Suprapubic skin (tissue), 4 donors: ENCODE measurements at regions not wholly inside any gene's neighbourhood (a gene's known extent, or its start where the extent isn't known, plus 50 kb on each side); places are given as distances from the start of the nearest gene placed in this dataset.

Experiments used
- DNase-seq, 2 donors: peaks; one replicate each; pipeline ENCODE4 v3.0.0-alpha.2; 2019; ENCODE audit warnings: low spot score in 2 of 2
- H3K27ac ChIP-seq: fragments of 200-600 bp; sonication (generic); one replicate; pipeline ENCODE4 v1.5.1; 2019
- H3K27me3 ChIP-seq: fragments of 200-600 bp; sonication (generic); one replicate; pipeline ENCODE4 v1.5.1; 2019
- H3K36me3 ChIP-seq: fragments of 200-600 bp; sonication (generic); one replicate; pipeline ENCODE4 v1.5.1; 2019
- H3K4me1 ChIP-seq: fragments of 200-600 bp; sonication (generic); one replicate; pipeline ENCODE4 v1.5.1; 2019
- H3K4me3 ChIP-seq: fragments of 200-600 bp; sonication (generic); one replicate; pipeline ENCODE4 v1.5.1; 2019; ENCODE audit warnings: mild to moderate bottlenecking
- H3K9me3 ChIP-seq: fragments of 200-600 bp; sonication (generic); one replicate; pipeline ENCODE4 v1.5.1; 2019
- CTCF ChIP-seq, 2 donors: fragments of 200-600 bp in 1 of 2; fragments of 450-650 bp in 1 of 2; sonication (generic) in 1 of 2; IDR thresholded peaks; one replicate each; pipeline ENCODE4 v1.5.1; 2016 to 2019; ENCODE audit warnings: antibody characterized with exemption in 2 of 2, mild to moderate bottlenecking in 1 of 2, moderate library complexity in 1 of 2
- EP300 ChIP-seq: sonication (generic); formaldehyde crosslinking; IDR thresholded peaks from one replicate; pipeline ENCODE4 v1.6.1; 2017; ENCODE audit warnings: antibody characterized with exemption
- POLR2A ChIP-seq, 2 donors: fragments of 450-650 bp; IDR thresholded peaks; one replicate each; pipeline ENCODE4 v1.6.1; 2017; ENCODE audit warnings: antibody characterized with exemption in 2 of 2, mild to moderate bottlenecking in 2 of 2, moderate library complexity in 2 of 2
- POLR2AphosphoS5 ChIP-seq, 3 donors: sonication (generic); formaldehyde crosslinking; IDR thresholded peaks; one replicate each; pipeline ENCODE4 v1.6.1; 2017; ENCODE audit warnings: antibody characterized with exemption in 3 of 3
- WGBS: methylation state at CpG from one replicate; pipeline ENCODE4 v1.1.5; 2018; 5-methylcytosine and 5-hydroxymethylcytosine counted together

DNA sequence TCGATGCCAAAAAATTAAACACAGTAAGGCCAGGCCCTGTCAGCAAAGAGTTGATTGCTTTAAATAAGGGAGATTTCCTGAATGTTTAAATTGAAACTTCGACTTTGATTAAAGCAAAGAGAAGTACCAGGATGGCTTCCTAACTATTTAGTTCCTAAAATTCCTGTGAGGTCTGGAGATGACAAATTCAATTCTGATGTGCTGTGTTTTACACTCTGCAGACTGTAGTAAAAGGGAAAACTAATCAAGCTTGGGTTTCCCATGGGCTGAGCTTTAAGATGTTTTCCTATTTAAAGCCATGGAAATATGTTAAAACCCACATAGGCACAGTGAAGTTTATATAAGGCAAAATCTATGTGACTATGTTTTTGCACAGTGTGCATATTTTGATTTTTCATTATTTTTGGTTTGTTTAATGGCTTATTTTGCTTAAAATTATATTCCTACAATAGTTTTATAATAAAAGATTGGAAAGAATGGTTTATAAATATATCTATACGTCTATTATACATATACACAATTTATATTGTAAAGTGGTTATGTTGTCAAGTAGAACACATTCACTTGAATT is 198.5 kb upstream of the EYA4 start:
- TF ChIP-seq CTCF (IDR thresholded peaks at IDR 0.05) (no peak), EP300 (no peak), POLR2A (IDR thresholded peaks at IDR 0.05) (no peak), POLR2AphosphoS5 (IDR thresholded peaks at IDR 0.05) (no peak)
- H3K27ac ChIP-seq, result no peak overlapping the region
- no peaks in the 10 kb centered on the region for H3K27me3 ChIP-seq
- 79% methylated on average over 3 of the region's 3 CpGs for WGBS
- H3K9me3 ChIP-seq, result no peaks in the 10 kb centered on the region
- H3K4me1 ChIP-seq, result no peaks in the 10 kb centered on the region
- no peaks in the 10 kb centered on the region for H3K36me3 ChIP-seq
- H3K4me3 ChIP-seq, result no peak overlapping the region
- DNase-seq, result no peak

DNA sequence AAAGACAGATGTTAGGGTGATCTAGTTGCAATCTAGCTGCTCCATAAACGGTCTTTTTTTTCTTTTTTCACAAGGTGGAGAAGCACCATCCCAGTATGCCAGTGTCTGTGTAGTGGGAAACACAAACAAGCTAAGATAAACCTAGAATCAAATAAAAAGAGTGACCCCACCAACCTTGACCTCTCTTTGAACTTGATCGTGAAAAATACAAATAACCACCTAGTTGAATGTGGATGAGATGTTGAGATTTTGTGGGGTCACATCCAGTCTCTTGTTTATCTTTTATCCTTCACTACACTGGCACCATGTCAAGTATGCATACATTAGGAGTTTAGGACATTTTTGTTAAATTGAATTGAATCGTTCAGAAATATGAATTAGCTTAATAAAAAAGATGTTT is 194.6 kb upstream of the EYA4 start:
- no peaks in the 10 kb centered on the region for H3K9me3 ChIP-seq
- no peak overlapping the region for H3K4me3 ChIP-seq
- no peaks in the 10 kb centered on the region for H3K36me3 ChIP-seq
- no peak for DNase-seq
- 54% methylated on average over 3 of the region's 3 CpGs for WGBS
- H3K4me1 ChIP-seq, result no peaks in the 10 kb centered on the region
- TF ChIP-seq CTCF (IDR thresholded peaks at IDR 0.05) (no peak), POLR2A (IDR thresholded peaks at IDR 0.05) (no peak), POLR2AphosphoS5 (IDR thresholded peaks at IDR 0.05) (no peak), EP300 (no peak)
- no peak overlapping the region for H3K27ac ChIP-seq
- no peaks in the 10 kb centered on the region for H3K27me3 ChIP-seq

DNA sequence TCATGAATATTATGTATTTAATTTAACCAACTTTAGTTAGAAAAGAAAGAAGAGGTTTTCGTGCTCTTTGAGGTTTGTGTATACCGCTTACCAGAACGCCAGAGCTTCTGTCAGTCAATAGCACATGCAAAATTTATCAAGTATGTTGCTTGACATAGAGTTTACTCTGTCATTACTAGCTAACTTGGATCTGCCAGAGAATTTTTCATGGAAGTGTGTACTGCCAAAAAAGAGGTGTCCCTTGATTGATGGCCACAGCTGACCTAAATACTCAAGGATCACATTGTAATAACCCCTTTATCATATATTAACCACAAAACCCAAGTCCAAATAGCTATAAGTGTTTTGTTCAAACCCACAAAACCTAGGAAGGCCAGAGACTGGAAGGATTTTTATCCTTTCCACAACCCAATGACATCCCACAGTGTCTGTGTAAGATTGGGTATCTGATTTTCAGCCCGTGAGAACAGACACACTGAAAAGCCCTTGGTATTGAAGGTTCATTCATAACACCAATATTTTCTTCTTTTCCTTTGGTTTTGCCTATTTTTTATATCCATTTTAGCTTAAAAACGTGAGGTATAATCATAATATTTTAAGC is 194.0 kb upstream of the EYA4 start:
- Histone ChIP-seq H3K4me1 (no peaks in the 10 kb centered on the region), H3K36me3 (no peaks in the 10 kb centered on the region), H3K27me3 (no peaks in the 10 kb centered on the region), H3K9me3 (no peaks in the 10 kb centered on the region), H3K27ac (no peak overlapping the region), H3K4me3 (no peak overlapping the region)
- WGBS, result 82% methylated on average over 5 of the region's 5 CpGs
- TF ChIP-seq CTCF (IDR thresholded peaks at IDR 0.05), result no peak
- TF ChIP-seq POLR2A (IDR thresholded peaks at IDR 0.05), result no peak
- no peak for TF ChIP-seq EP300
- TF ChIP-seq POLR2AphosphoS5 (IDR thresholded peaks at IDR 0.05), result no peak
- DNase-seq, result no peak

DNA sequence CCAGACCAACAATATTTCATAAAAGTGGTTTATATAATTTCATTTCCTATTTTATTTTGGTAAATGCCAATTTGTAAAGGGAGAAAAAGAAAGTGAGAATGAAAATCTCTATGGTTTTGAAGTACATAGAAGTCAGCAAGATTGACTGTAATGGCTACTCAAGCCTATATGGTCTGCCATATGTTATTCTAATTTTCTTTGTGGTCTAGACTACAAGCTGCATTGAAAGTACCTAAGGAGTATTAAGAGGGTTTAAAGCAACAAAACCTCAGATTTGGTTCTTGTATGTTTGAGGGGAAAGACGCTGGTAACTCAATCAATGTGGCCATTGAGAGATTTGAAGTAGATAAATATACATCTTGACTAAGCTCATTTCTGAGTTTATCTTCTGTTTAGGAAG is 193.5 kb upstream of the EYA4 start:
- WGBS, result 90% methylated on average over 1 of the region's 1 CpG

More for the DNA sequence above, 193.5 kb upstream of the EYA4 start:
- Histone ChIP-seq H3K27ac (no peak overlapping the region), H3K9me3 (no peaks in the 10 kb centered on the region), H3K27me3 (no peaks in the 10 kb centered on the region), H3K4me1 (no peaks in the 10 kb centered on the region), H3K36me3 (no peaks in the 10 kb centered on the region), H3K4me3 (no peak overlapping the region)
- DNase-seq, result no peak
- no peak for TF ChIP-seq CTCF (IDR thresholded peaks at IDR 0.05)
- no peak for TF ChIP-seq POLR2A (IDR thresholded peaks at IDR 0.05)
- TF ChIP-seq EP300, result no peak
- TF ChIP-seq POLR2AphosphoS5 (IDR thresholded peaks at IDR 0.05), result no peak
